ENCODE measurements at regions not wholly inside any gene's neighbourhood (a gene's known extent, or its start where the extent isn't known, plus 50 kb on each side); places are given as distances from the start of the nearest gene placed in this dataset.

DNA sequence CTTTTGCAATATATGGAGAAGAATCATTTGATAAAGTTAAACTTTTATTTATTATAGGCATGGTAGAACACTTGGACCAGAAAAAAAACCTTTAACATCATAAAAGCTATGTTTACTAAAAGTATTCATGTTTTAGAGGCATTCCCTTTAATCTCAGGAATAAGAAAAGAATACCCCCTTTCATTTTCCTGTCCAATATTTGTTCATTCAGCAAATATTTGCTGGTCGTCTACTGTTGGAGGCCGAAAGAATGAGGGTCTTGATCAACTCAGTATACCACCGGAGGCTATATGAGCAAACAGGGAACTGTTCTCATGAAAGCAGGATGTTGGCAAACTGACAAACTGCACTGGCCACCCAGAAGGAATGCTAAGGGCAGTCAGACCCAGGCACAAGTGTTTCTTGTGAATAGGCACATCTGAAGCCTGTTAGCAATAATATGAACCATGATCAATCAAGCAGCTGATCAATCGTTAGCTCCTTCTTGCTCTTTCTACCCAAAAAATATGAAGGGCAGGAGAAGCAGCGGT lies 480.8 kb upstream of the FAT1 start:
- TF ChIP-seq POLR2AphosphoS5 (IDR thresholded peaks at IDR 0.05; ENCODE audit: insufficient read depth in 1 of 2, low read depth in 1 of 2): no peak
- no peak for TF ChIP-seq CTCF (IDR thresholded peaks at IDR 0.05)
